ENCODE measurements at regions not wholly inside any gene's neighbourhood (a gene's known extent, or its start where the extent isn't known, plus 50 kb on each side); places are given as distances from the start of the nearest gene placed in this dataset.

- TF ChIP-seq CTCF (IDR thresholded peaks at IDR 0.05) (no peak), EZH2 (IDR thresholded peaks at IDR 0.05; ENCODE audit: borderline replicate concordance, insufficient read depth, low read depth, low read length, poor library complexity, severe bottlenecking) (no peak)
Measured at GRCh38 chr9:120324461-120324860, 255.5 kb downstream of the CDK5RAP2 start.
